Immature natural killer cell (primary cell): ENCODE measurements at regions not wholly inside any gene's neighbourhood (a gene's known extent, or its start where the extent isn't known, plus 50 kb on each side); places are given as distances from the start of the nearest gene placed in this dataset.

ENCODE experiments used
- DNase-seq, 3 donors: peaks; one replicate each; pipeline ENCODE4 v3.0.0; 2022; ENCODE audit warnings: mixed read lengths in 1 of 3
- H3K27ac Mint-ChIP-seq, 6 donors: one replicate each; pipeline ENCODE4 v1.8.0; 2020; ENCODE audit warnings: mixed read lengths in 6 of 6, mild to moderate bottlenecking in 5 of 6, inconsistent platforms in 4 of 6, moderate library complexity in 3 of 6
- H3K27me3 Mint-ChIP-seq, 3 donors: one replicate each; pipeline ENCODE4 v1.8.0; 2020 to 2021; ENCODE audit warnings: low read depth in 3 of 3, mild to moderate bottlenecking in 3 of 3, mixed read lengths in 3 of 3, moderate library complexity in 3 of 3, inconsistent platforms in 1 of 3
- H3K36me3 Mint-ChIP-seq, 3 donors: one replicate each; pipeline ENCODE4 v1.8.0; 2020; ENCODE audit warnings: mixed read lengths in 3 of 3, inconsistent platforms in 2 of 3, mild to moderate bottlenecking in 2 of 3
- H3K4me1 Mint-ChIP-seq, 2 donors: one replicate each; pipeline ENCODE4 v1.8.0; 2020; ENCODE audit warnings: inconsistent platforms in 2 of 2, mild to moderate bottlenecking in 2 of 2, mixed read lengths in 2 of 2, moderate library complexity in 1 of 2
- H3K4me3 Mint-ChIP-seq, 5 donors: one replicate each; pipeline ENCODE4 v1.8.0; 2020; ENCODE audit warnings: mild to moderate bottlenecking in 5 of 5, mixed read lengths in 5 of 5, inconsistent platforms in 3 of 5, moderate library complexity in 3 of 5
- H3K9me3 Mint-ChIP-seq, 6 donors: one replicate each; pipeline ENCODE4 v1.8.0; 2020; ENCODE audit warnings: mild to moderate bottlenecking in 6 of 6, mixed read lengths in 6 of 6, inconsistent platforms in 4 of 6, moderate library complexity in 3 of 6

GRCh38 chr15:62378772-62379498 is 213.8 kb upstream of the C2CD4B start:
- no peak for DNase-seq
- Mint-ChIP-seq H3K4me3 (no peak overlapping the region), H3K9me3 (no peaks in the 10 kb centered on the region), H3K4me1 (no peaks in the 10 kb centered on the region), H3K36me3 (no peaks in the 10 kb centered on the region), H3K27ac (no peak overlapping the region), H3K27me3 (peaks cover 4 to 17% (median 7%) of the 10 kb centered on the region in 3 donors)

GRCh38 chr15:62380011-62380410 is 214.9 kb upstream of the C2CD4B start:
- no peak for DNase-seq
- Mint-ChIP-seq H3K4me1 (no peaks in the 10 kb centered on the region), H3K9me3 (no peaks in the 10 kb centered on the region), H3K36me3 (no peaks in the 10 kb centered on the region), H3K4me3 (no peak overlapping the region), H3K27ac (no peak overlapping the region), H3K27me3 (peaks cover 4 to 18% (median 7%) of the 10 kb centered on the region in 3 donors)

- Mint-ChIP-seq H3K9me3 (no peaks in the 10 kb centered on the region), H3K36me3 (no peaks in the 10 kb centered on the region), H3K4me1 (no peaks in the 10 kb centered on the region), H3K4me3 (no peak overlapping the region), H3K27me3 (peaks cover 4 to 15% (median 7%) of the 10 kb centered on the region in 3 donors), H3K27ac (no peak overlapping the region)
- no peak for DNase-seq
Observed at GRCh38 chr15:62382046-62382445, 217.0 kb upstream of the C2CD4B start.

- H3K4me1 Mint-ChIP-seq: peaks cover 20 to 26% of the 10 kb centered on the region in 2 donors
- H3K27ac Mint-ChIP-seq: peak within 1 kb of the TSS; percentile 60 to 88 (median 72)
- H3K27me3 Mint-ChIP-seq: peaks cover 7 to 26% (median 17%) of the 10 kb centered on the region in 3 donors
- DNase-seq: peak; percentile 58 to 66 (median 64)
- H3K36me3 Mint-ChIP-seq: no peaks in the 10 kb centered on the region
- H3K4me3 Mint-ChIP-seq: peak within 1 kb of the TSS; percentile 91 to 97 (median 95)
- H3K9me3 Mint-ChIP-seq: no peaks in the 10 kb centered on the region
Observed at GRCh38 chr15:62389885-62390790, 225.1 kb upstream of the C2CD4B start, which contains the start of gene TLN2. TLN2 (plus strand) TSS chr15:62390550.

GRCh38 chr15:62390791-62391640 is 225.9 kb upstream of the C2CD4B start:
- no peaks in the 10 kb centered on the region for H3K9me3 Mint-ChIP-seq
- H3K4me1 Mint-ChIP-seq: peaks cover 20 to 26% of the 10 kb centered on the region in 2 donors
- H3K4me3 Mint-ChIP-seq: peak overlapping the region; percentile 91 to 97 (median 95)
- H3K27me3 Mint-ChIP-seq: peaks cover 6 to 26% (median 20%) of the 10 kb centered on the region in 3 donors
- H3K36me3 Mint-ChIP-seq: no peaks in the 10 kb centered on the region
- H3K27ac Mint-ChIP-seq: peak overlapping the region in 4 of 6 donors; percentile 37 to 86 (median 67)
- DNase-seq: peak; percentile 10 to 14 (median 10)

- no peaks in the 10 kb centered on the region for H3K36me3 Mint-ChIP-seq
- no peak overlapping the region for H3K27ac Mint-ChIP-seq
- H3K4me1 Mint-ChIP-seq: peaks cover 20 to 26% of the 10 kb centered on the region in 2 donors
- peak; percentile 7 to 19 (median 14) for DNase-seq
- peaks cover 6 to 29% (median 20%) of the 10 kb centered on the region in 3 donors for H3K27me3 Mint-ChIP-seq
- peak overlapping the region; percentile 91 to 97 (median 95) for H3K4me3 Mint-ChIP-seq
- no peaks in the 10 kb centered on the region for H3K9me3 Mint-ChIP-seq
Observed at GRCh38 chr15:62391641-62392262, 226.7 kb upstream of the C2CD4B start.

- Mint-ChIP-seq H3K27ac (peak overlapping the region in 2 of 6 donors; percentile 4 to 46), H3K4me1 (peaks cover 20 to 26% of the 10 kb centered on the region in 2 donors)
- DNase-seq: peak; percentile 9 to 21 (median 20)
Observed at GRCh38 chr15:62392376-62392775, 227.3 kb upstream of the C2CD4B start.

GRCh38 chr15:62393196-62393595 is 228.1 kb upstream of the C2CD4B start:
- Mint-ChIP-seq H3K27ac (no peak overlapping the region), H3K9me3 (no peaks in the 10 kb centered on the region), H3K4me3 (peak overlapping the region in 1 of 5 donors; percentile 14), H3K4me1 (peaks cover 20 to 26% of the 10 kb centered on the region in 2 donors), H3K36me3 (no peaks in the 10 kb centered on the region), H3K27me3 (peaks cover 6 to 29% (median 20%) of the 10 kb centered on the region in 3 donors)
- DNase-seq: no peak

More at GRCh38 chr15:62392376-62392775, 227.3 kb upstream of the C2CD4B start:
- H3K27me3 Mint-ChIP-seq: peaks cover 6 to 29% (median 20%) of the 10 kb centered on the region in 3 donors
- no peaks in the 10 kb centered on the region for H3K36me3 Mint-ChIP-seq
- peak overlapping the region; percentile 68 to 95 (median 82) for H3K4me3 Mint-ChIP-seq
- no peaks in the 10 kb centered on the region for H3K9me3 Mint-ChIP-seq

GRCh38 chr15:62394079-62394478 is 229.0 kb upstream of the C2CD4B start:
- Mint-ChIP-seq H3K27me3 (peaks cover 6 to 29% (median 24%) of the 10 kb centered on the region in 3 donors), H3K4me1 (peaks cover 20 to 26% of the 10 kb centered on the region in 2 donors), H3K4me3 (no peak overlapping the region), H3K27ac (no peak overlapping the region), H3K9me3 (peaks cover 0 to 3% (median 0%) of the 10 kb centered on the region in 6 donors), H3K36me3 (no peaks in the 10 kb centered on the region)
- DNase-seq: no peak

- no peak overlapping the region for H3K27ac Mint-ChIP-seq
- H3K36me3 Mint-ChIP-seq: no peaks in the 10 kb centered on the region
- H3K9me3 Mint-ChIP-seq: peaks cover 0 to 6% (median 1%) of the 10 kb centered on the region in 6 donors
- H3K27me3 Mint-ChIP-seq: peaks cover 3 to 14% (median 9%) of the 10 kb centered on the region in 3 donors
- H3K4me3 Mint-ChIP-seq: no peak overlapping the region
- no peak for DNase-seq
- no peaks in the 10 kb centered on the region for H3K4me1 Mint-ChIP-seq
Observed at GRCh38 chr15:62400778-62401177, 235.7 kb upstream of the C2CD4B start.

- H3K9me3 Mint-ChIP-seq: peaks cover 0 to 6% (median 1%) of the 10 kb centered on the region in 6 donors
- no peak overlapping the region for H3K27ac Mint-ChIP-seq
- H3K4me1 Mint-ChIP-seq: no peaks in the 10 kb centered on the region
- no peak for DNase-seq
- H3K36me3 Mint-ChIP-seq: no peaks in the 10 kb centered on the region
- no peak overlapping the region for H3K4me3 Mint-ChIP-seq
- peaks cover 3 to 11% (median 10%) of the 10 kb centered on the region in 3 donors for H3K27me3 Mint-ChIP-seq
Observed at GRCh38 chr15:62402687-62403086, 237.6 kb upstream of the C2CD4B start.

GRCh38 chr15:62403164-62403809 is 238.2 kb upstream of the C2CD4B start:
- peaks cover 3 to 11% (median 10%) of the 10 kb centered on the region in 3 donors for H3K27me3 Mint-ChIP-seq
- no peaks in the 10 kb centered on the region for H3K36me3 Mint-ChIP-seq
- no peaks in the 10 kb centered on the region for H3K4me1 Mint-ChIP-seq
- H3K27ac Mint-ChIP-seq: no peak overlapping the region
- no peak overlapping the region for H3K4me3 Mint-ChIP-seq
- DNase-seq: no peak
- H3K9me3 Mint-ChIP-seq: peaks cover 0 to 6% (median 1%) of the 10 kb centered on the region in 6 donors
